DMS114 treated with DMSO at 0.1 percent for 48 hours (cell line): ENCODE measurements at regions not wholly inside any gene's neighbourhood (a gene's known extent, or its start where the extent isn't known, plus 50 kb on each side); places are given as distances from the start of the nearest gene placed in this dataset.
"Not testable (repeated sequence)": the region's sequence is repeated elsewhere in the genome, so short reads cannot be mapped to it uniquely, and the experiment has no call there.

Experiments
- DNase-seq: peaks from one replicate; lab custom pipeline; 2025; ENCODE audit not compliant: unreplicated experiment; lab: John Stamatoyannopoulos, UW

DNA sequence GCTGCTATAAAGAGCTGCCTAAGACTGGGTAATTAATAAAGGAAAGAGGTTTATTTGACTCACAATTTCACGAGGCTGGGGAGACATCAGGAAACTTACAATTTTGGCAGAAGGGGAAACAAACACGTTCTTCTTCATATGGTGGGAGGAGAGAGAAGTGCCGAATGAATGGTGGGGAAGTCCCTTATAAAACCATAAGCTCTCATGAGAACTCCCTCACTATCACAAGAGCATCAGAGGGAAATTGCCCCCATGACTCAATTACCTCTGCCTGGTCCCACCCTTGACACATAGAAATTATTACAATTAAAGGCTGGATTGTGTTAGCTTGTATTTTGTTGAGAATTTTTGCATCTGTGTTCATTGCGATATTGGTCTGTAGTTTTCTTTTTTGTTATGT, 460.5 kb upstream of the RAB6C start:
- DNase-seq, result no peak

DNA sequence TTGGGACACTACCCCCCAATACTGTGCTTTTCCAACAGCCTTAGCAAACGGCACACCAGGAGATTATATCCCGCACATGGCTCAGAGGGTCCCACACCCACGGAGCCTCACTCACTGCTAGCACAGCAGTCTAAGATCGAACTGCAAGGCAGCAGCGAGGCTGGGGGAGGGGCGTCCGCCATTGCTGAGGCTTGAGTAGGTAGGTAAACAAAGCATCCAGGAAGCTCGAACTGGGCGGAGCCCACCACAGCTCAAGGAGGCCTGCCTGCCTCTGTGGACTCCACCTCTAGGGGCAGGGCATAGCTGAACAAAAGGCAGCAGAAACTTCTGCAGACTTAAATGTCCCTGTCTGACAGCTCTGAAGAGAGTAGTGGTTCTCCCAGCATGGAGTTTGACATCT, 447.3 kb upstream of the RAB6C start:
- DNase-seq, result not testable (repeated sequence)

DNA sequence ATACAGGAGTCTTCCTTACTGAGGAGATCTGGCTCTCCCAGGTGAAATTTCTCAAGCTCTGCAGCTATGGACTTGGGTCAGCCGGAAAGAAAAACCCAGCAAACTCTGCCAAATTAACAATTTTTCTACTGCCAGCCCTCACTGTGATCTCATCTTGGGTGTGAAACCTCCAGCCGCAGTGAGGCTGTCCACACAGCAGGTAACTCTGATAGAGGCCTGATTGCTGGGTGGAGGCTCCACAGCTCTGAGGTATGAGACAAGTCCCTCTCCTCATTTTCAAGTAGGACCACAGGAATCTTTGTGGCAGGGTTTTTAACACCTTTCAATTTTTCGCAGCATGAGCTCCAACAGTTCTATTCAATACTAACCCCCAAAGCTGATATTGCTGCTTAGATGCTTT, 430.6 kb upstream of the RAB6C start:
- DNase-seq, result no peak

DNA sequence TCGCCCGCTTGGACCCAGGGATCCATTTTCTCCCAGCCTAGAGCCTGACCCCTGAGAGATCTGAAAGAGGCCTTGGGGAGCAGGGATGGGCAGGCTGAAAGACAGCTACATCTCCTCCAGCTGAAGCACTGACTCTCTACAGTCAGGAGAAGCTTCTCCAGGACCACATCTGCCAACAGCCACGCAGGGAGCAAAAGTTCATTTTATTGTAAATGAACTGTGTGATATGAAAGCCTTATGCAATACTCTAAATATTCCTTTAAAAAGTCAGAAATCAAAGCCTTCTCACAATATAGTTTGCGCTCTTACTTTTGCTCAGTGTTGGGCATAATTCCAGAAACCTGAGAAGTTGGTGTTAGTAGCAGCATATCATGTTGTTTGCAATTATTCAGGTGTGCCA, 428.9 kb upstream of the RAB6C start:
- DNase-seq, result no peak

DNA sequence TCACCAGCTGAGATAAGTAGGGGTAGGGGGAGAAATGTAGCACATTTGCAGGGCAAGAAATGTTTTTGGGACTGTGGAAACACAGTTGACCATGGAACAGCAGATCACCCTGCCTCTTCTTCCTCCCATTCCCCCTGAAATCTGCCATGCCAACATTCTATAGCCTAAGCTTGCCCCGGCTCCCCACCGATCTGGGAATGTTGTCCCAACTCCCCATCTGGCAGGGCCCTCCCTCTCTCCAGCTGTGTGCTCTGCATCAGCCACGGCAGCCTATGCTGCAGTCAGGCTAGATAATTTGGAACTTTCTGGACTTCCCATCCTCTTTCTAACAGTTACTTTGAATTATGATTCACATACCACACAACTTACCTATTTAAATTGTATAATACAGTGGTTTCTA, 425.1 kb upstream of the RAB6C start:
- DNase-seq, result no peak

DNA sequence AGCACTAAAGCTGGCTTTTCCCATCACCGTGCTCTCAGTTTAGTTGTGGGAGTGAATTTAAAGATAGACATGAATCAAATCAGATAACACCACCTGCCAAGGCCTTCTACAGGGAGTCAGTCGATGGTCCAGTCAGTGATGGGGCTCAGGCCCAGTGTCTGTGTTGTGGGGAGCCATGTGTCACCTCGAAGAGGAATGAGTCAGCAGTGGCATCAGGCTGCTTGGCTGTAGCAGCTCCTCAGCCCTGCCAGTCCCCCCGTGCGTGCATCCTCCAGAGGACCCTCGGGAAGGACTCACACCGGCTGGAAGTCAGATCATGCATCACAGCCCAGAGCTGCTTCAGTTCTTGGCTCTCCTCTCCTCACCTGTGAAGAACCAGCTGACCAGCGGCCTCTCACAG, 420.4 kb upstream of the RAB6C start:
- no peak for DNase-seq

DNA sequence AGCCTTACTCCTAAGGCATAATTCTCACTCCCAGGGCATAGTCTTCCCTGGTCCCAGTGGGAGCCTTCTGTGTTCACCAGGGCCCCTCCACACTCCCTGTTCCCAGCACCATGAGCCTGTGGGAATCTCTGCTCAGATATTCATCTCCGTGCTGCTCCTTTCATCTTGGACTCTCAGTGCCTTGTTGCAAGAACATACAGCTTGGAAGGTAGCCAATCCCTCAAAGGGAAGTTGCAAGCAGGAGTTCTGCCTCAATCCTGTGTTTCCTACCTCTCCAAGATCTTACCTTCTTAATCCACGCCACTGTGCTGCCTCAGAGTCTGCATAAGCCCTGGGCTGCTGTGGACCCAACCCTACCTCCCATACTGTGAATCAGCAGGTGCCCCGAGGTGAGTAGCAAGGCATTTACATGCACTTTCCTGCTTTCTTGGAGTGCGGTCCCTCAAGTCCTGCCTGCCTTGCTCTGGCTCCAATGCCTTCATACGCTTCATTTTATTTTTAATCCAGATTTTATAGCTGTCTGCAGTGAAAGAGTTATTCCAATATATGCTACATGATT, 413.8 kb upstream of the RAB6C start:
- no peak for DNase-seq

DNA sequence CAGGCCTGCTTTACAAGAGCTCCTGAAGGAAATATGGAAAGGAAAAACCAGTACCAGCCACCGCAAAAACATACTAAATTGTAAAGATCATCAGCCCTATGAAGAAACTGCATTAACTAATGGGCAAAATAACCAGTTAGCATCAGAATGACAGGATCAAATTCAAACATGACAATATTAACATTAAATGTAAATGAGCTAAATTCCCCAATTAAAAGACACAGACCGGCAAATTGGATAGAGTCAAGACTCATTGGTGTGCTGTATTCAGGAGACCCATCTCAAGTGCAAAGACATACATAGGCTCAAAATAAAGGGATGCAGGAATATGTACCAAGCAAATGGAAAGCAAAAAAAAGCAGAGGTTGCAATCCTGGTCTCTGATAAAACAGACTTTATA, 408.7 kb upstream of the RAB6C start:
- DNase-seq, result not testable (repeated sequence)

DNA sequence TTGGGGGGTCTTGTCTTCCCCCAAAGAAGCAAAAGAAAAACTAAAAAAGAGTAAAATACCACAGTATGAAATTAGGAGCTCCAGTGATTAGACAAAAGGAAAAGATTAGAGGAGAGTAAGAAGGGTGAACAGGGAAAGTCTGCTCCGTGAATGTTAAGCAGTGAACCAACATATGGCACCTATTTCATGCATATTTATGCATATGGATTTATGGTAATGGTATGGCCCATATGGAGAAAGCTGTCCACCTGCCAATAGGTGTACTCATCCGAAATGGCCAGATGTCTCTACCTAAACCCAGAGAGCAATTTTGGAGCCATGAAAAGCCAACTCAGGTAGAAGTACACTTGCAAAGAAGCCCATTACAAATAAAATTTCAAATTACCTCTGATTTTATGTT, 404.0 kb upstream of the RAB6C start:
- no peak for DNase-seq

DNA sequence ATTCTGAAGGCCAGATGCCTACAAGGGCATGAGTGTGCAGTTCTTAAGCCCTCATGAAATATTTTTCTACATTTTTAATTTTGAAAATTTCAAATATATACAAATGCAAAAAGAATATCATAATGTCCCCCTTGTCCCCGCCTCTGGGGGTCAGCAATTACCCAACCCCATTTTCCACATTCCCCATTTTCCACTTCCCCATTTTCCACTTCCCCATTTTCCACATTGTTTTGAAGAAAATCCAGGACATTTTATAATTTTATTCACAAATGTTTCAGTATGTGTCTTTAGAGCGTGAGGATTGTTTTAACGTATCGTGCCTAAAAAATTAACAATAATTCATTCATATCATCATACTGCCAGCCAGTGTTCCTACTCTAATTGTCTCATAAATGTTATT, 403.6 kb upstream of the RAB6C start:
- no peak for DNase-seq

DNA sequence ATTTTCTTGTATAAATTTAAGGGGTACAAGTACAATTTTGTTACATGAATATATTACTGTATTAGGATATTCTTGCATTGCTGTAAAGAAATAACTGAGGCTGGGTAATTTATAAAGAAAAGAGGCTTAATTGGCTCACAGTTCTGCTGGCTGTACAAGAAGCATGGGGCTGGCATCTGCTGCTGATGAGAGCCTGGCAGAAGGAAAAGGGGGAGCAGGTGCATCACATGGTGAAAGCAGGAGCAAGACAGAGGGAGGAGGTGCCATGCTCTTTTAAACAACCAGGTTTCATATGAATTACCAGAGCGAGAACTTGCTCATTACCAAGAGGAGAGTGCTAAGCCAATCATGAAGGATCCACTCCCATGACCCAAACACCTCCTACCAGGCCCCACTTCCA, 399.5 kb upstream of the RAB6C start:
- DNase-seq, result no peak

DNA sequence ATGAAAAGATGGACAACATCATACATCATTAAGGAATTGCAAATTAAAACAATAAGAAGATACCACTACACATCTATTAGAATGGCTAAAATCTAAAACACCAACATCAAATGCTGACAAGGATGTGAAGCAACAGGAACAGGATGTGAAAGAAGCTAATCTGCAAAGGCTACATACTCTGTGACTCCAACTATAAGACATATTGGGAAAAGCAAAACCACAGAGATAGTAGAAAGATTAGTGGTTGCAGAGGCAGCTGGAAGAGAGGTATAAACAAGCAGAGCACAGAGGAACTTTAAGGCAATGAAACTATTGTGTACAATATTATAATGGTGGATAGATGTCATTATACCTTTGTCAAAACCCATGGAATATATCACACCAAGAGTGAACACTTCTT, 393.7 kb upstream of the RAB6C start:
- DNase-seq, result no peak

DNA sequence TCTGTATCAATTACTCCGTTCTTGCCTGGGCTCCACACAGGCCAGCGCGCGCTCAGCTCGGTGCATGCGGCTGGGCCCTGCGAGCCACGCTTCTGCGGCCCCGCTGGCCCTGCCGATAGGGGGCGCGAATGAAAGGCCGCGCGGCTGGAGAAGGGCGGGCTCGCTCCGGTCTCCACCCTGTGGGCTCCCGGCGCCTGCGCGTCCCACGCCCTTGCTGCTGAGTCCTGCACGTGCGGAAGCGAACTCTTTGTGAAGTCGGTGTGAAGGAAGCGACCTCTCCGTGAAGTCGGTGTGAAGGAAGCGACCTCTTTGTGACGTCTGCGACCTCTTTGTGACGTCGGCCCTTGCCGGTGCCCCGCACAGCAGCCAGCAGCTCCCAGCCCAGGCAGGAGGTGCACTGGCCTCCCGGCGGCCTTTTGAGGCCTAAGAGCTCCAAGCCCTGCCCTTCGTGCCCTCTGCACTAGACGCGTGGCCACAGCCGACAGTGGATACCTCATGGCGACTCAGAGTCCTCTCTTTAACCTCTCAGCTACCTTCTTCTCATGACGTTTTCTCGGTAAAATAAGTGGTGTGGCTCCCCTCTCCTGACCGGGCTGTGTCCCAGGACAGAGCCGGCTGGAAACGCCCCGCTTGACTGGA, 391.9 kb upstream of the RAB6C start:
- no peak for DNase-seq

DNA sequence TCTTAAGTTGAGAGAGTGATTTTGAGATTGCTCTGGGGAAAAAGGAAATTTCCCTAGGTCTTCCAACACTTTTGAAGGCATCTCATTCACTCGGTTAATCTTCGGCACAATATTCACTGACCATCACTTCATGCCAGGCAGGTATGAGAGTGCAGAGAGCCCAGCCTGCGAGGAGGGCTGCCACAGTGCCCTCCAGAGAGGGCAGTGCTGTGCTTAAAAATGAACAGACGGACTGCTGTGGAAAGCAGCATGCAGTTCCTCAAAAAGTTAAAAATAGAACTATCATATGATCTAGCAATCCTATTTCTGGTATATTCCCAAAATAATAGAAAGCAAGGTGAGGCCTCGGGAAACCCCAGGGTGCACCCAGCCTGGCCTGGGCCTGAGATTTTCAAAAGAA, 374.9 kb upstream of the RAB6C start:
- DNase-seq, result no peak

DNA sequence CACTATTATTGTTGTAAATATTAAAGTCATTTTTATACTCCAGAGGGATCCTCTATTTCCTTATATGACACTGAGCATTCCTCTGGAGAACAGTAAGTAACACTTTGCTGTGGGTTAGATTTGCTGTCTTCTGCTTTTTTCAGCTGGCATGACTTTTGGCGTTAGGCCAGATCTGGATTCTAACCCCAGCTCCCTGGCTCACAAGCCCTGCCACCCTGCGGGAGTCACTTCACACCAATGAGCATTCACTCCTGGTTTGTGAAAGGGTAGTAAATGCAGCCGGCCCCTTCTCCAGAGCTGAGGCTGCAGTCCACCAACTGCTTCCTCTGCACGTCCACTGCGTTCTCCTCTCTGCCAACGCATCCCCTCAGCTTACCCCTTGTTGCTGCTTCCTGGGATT, 373.8 kb upstream of the RAB6C start:
- DNase-seq, result no peak

DNA sequence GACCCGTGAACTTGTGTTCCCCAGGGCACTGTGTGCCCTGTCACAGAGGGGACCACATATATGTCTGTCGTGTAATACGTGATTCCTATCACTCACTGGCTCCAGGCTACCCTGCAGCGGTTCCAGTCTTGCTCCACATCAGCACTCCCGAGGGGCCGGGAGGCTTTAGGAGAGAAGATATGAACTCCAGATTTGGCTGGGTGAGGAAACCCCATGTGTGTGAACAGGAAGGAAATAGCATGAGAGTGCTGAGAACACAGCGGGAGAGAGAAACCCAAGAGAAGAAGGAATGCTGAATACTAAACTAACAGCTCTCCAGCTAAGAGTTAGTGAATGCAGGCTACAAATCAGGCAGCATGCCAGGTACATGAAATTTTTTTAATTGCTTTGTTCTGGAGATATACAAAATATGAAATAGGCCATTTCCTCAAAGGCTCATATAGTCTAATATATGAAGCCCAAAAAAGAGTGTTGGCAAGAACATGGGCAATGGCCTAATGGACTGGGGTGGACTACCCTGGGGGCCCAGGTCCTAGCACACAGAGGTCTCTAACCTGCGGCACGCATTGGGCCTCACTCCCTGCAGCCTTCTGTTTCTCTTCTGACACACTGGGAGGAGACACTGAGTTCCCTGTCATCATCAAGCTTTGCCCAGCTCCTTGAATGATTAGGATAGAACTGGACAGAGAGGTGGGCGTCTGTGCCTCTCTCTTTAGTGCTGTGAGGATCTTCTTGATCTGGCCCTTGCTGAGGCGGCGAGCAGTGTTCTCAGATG, 372.8 kb upstream of the RAB6C start:
- no peak for DNase-seq

DNA sequence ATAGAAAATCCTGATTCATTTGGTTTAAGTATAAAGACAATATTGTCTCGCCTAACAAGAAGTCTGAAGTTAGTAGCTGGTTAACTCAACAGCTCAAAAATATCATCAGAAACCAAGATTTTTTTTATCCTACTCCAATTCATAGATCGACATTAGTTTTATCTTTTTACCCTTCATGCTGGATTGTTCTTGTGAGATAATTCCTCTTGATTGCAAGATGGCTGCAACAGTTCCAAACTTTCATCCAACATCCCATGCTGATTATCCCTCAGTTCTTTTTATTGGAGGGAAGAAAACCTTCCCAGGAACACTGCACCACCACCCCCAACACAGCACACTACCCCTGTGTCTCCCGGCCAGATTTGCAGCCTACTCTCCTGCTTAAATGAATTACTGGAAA, 370.2 kb upstream of the RAB6C start:
- no peak for DNase-seq

DNA sequence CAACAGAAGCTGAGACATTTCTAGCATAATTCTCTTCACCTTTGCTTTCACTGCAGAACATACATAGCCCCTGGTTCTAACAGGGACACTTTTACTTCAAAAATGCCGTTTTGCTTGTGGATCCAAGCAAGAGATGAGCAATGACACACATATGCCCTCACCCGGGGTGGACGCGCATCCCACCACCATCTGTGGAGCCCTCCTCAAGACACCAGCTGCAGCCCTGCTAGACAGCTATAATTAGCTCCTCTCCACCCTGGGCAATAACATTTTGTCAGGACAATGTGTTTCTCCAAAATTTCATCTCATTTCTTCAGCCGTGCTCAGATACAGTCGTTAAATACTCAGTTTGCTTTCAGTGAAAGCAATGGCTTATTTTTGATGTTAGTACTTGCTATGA, 368.7 kb upstream of the RAB6C start:
- no peak for DNase-seq

DNA sequence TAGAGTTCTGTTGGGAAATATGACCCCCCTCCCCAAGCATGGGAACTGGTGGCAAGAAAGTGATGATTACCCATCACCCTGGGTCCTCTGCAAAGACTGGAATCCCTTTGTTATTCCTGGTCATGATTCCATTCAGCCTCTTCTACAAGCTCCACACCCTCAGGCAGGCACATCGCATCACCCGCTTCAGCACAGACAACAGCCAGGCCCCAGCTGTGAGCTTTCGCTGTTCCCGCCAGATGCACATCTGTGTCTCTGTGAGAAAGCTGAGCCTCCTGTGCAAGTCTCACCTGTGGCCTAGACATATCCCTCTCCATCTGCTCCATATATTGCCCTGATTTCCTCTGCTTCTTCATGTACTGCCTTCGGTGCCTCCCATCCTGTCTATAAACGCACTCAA, 368.0 kb upstream of the RAB6C start:
- no peak for DNase-seq

DNA sequence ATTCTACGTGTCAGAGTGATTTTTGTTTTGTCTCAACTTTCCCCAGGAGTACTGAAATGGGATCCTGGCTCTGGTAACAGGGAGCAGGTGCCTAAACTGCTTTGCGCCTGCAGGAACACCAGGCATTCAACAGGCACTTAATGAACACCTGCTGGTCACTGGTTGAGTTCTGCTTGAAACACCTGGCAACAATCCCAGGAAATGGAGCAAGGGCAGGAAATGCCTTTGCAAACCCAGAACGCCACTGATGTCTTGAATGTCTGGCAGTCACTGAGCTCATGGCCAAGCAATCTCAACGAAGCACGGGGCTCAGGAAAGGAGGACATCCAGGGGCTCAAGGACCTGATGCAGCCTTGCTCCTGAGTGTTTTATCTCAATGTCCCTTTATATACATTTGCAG, 360.0 kb upstream of the RAB6C start:
- DNase-seq, result no peak

DNA sequence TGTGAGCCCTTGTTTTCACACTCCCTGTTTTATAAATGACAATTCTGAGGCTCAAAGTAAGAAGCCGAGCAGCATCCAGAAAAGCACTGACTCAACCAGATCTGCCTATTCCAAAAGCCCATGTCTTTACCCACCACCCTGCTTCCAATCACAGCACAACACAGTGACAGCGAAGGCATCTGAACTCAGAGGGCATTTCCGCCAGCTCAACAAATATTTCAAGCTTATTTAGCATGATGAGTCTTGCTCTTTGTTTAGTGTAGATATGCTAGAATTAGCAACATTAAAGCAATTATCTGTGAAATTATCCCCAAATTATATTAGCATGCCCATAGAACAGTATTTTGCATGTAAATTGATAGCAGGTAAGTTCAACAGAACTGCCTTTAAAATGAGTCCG, 359.1 kb upstream of the RAB6C start:
- DNase-seq, result no peak

DNA sequence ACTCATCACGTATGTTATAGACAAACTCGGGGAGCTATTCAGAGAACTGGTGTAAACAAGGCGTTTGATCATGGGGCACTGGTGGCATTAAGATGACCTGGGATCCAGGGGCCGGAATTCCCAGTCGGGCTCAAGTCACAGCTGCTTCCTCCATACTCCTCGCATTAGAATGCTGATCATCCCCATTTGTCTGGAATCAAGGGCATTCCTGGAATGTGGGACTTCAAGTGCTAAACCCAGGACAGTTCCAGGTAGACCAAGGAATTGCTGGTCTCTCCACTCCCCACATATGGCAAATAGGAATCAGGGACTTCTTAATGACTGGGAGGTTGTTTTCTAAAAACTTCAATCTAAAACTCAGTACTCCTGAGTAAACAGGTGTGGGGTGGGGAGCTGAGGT, 355.7 kb upstream of the RAB6C start:
- DNase-seq, result no peak

DNA sequence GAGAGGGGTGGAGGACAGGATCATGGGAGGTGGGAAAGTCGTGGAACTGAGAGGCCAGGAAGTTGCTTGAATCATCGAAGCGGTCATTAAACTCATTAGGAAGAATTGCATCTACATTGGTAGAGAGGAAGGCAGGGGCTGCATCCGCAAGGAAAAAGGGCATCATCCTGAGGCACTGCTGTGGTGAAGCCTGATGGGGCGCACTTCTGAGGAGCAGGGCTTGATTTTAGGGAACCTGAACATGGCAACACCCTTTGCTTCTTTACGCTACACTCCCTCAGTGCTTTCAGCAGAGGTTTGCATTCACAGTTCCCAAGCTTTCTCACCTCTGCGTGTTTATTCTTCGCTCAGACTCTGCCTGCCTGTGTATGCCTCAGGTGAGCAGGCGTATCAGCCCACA, 352.0 kb upstream of the RAB6C start:
- DNase-seq, result no peak
